K562 (cell line): ENCODE measurements at regions not wholly inside any gene's neighbourhood (a gene's known extent, or its start where the extent isn't known, plus 50 kb on each side); places are given as distances from the start of the nearest gene placed in this dataset. TPM values are rescaled to one million over a fixed set of nuclear protein-coding genes. Genes with fewer than 3 reads are reported as not detected.

ENCODE experiments used
- small RNA-seq: library from RNA; depleted of rRNA; stranded (forward); fragments of <200 nt; gene quantifications from one replicate; pipeline ENCODE3, GENCODE V24; 2014

Small RNA genes lying in the stretch of these regions (small RNA-seq; reads per million reads assigned to genes)
- gene RNU6-1145P (not detected), gene RPS29P10 (not detected)
